Neural progenitor cell (in vitro differentiated cells): ENCODE measurements at regions not wholly inside any gene's neighbourhood (a gene's known extent, or its start where the extent isn't known, plus 50 kb on each side); places are given as distances from the start of the nearest gene placed in this dataset.

Source experiments
- EZH2 ChIP-seq: fragments of 200-600 bp; sonication (generic); IDR thresholded peaks from 2 replicates; pipeline ENCODE4 v1.6.1; 2017; ENCODE audit warnings: antibody characterized with exemption, mild to moderate bottlenecking, moderate library complexity
- TF ChIP-seq, protein P1 (sequence below): fragments of 200-600 bp; sonication (generic); IDR thresholded peaks from 2 replicates; pipeline ENCODE4 v1.5.1; 2017; ENCODE audit warnings: antibody characterized with exemption, mild to moderate bottlenecking

DNA sequence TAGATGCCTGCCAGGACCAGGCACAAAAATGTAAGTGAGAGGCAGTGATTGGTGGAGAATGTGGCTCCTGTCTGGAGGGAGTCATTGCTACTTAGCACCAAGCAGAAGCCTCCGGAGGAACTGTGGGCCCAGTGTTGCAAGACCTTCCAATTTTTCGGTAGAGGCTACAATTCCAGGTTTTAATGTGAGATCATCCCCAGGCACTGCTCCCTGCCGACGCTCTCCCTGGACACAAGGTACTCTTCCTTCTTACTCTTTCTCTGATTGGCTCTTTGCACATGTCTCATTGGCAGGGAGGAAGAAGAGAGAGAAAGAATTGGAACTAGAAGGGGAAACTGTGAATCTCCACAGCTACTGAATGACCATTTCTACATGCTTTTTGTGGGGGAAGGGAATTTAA lies 53.7 kb upstream of the EP300 start:
- TF ChIP-seq, protein P1, sequence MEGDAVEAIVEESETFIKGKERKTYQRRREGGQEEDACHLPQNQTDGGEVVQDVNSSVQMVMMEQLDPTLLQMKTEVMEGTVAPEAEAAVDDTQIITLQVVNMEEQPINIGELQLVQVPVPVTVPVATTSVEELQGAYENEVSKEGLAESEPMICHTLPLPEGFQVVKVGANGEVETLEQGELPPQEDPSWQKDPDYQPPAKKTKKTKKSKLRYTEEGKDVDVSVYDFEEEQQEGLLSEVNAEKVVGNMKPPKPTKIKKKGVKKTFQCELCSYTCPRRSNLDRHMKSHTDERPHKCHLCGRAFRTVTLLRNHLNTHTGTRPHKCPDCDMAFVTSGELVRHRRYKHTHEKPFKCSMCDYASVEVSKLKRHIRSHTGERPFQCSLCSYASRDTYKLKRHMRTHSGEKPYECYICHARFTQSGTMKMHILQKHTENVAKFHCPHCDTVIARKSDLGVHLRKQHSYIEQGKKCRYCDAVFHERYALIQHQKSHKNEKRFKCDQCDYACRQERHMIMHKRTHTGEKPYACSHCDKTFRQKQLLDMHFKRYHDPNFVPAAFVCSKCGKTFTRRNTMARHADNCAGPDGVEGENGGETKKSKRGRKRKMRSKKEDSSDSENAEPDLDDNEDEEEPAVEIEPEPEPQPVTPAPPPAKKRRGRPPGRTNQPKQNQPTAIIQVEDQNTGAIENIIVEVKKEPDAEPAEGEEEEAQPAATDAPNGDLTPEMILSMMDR = no peak
- no peak for TF ChIP-seq EZH2
